Adrenal gland (tissue), 5 donors: ENCODE measurements at regions not wholly inside any gene's neighbourhood (a gene's known extent, or its start where the extent isn't known, plus 50 kb on each side); places are given as distances from the start of the nearest gene placed in this dataset.

Experiments
- POLR2A ChIP-seq, 2 donors: fragments of 450-650 bp; IDR thresholded peaks; one replicate each; pipeline ENCODE4 v1.6.1; 2017; ENCODE audit warnings: antibody characterized with exemption in 2 of 2, mild to moderate bottlenecking in 2 of 2, moderate library complexity in 1 of 2
- TF ChIP-seq, protein P1 (sequence below), 6 experiments: fragments of 450-650 bp in 4 of 6; fragments of 200-600 bp in 2 of 6; sonication (generic) in 1 of 6; IDR thresholded peaks; 1 replicate in 5 of 6; 2 replicates in 1 of 6; pipeline versions ENCODE4 v1.5.1 to v1.8.0; 2016 to 2021; ENCODE audit warnings: antibody characterized with exemption in 6 of 6, mild to moderate bottlenecking in 2 of 6, moderate library complexity in 1 of 6
- donor health status: DM: no; HTN: no; CAD: no.

DNA sequence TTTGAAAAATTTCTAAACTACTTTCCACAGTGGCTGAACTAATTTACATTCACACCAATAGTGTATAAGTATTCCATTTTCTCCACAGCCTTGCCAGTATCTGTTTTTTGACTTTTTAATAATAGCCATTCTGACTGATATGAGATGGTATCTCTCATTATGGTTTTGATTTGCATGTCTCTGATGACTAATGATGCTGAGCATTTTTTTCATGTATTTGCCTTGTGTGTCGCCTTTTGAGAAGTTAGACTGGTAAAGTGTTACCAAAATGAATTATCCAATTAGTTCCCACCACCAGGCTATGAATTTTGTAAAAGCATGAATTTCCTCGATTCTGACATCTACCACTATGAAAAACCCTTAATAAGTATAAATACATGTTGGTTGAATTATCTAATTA, 242.2 kb upstream of the GK2 start:
- TF ChIP-seq, protein P1, sequence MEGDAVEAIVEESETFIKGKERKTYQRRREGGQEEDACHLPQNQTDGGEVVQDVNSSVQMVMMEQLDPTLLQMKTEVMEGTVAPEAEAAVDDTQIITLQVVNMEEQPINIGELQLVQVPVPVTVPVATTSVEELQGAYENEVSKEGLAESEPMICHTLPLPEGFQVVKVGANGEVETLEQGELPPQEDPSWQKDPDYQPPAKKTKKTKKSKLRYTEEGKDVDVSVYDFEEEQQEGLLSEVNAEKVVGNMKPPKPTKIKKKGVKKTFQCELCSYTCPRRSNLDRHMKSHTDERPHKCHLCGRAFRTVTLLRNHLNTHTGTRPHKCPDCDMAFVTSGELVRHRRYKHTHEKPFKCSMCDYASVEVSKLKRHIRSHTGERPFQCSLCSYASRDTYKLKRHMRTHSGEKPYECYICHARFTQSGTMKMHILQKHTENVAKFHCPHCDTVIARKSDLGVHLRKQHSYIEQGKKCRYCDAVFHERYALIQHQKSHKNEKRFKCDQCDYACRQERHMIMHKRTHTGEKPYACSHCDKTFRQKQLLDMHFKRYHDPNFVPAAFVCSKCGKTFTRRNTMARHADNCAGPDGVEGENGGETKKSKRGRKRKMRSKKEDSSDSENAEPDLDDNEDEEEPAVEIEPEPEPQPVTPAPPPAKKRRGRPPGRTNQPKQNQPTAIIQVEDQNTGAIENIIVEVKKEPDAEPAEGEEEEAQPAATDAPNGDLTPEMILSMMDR (IDR thresholded peaks at IDR 0.05): no peak
- TF ChIP-seq POLR2A (IDR thresholded peaks at IDR 0.05): no peak
